Upper lobe of left lung (tissue), 6 donors: ENCODE measurements at regions not wholly inside any gene's neighbourhood (a gene's known extent, or its start where the extent isn't known, plus 50 kb on each side); places are given as distances from the start of the nearest gene placed in this dataset.

Experiments
- ATAC-seq, 2 donors: fragments of 200-7000 bp; cut with Tn5 transposase; one replicate each; pipeline ENCODE4 v1.9.1; 2022; ENCODE audit warnings: mild to moderate bottlenecking in 2 of 2, moderate library complexity in 2 of 2; ENCODE audit not compliant: low FRiP score in 2 of 2
- DNase-seq, 2 donors: peaks; one replicate each; pipeline ENCODE4 v3.0.0-alpha.2; 2019 to 2020
- H3K27ac ChIP-seq, 4 donors: fragments of 200-600 bp; sonication (generic); one replicate each; pipeline ENCODE4 v1.5.1; 2016 to 2019
- H3K27me3 ChIP-seq, 4 donors: fragments of 200-600 bp; sonication (generic); one replicate each; pipeline ENCODE4 v1.5.1; 2017 to 2019
- H3K36me3 ChIP-seq, 4 donors: fragments of 200-600 bp; sonication (generic); one replicate each; pipeline ENCODE4 v1.5.1; 2016 to 2019
- H3K4me1 ChIP-seq, 4 donors: fragments of 200-600 bp; sonication (generic); one replicate each; pipeline ENCODE4 v1.5.1; 2018 to 2019
- H3K4me3 ChIP-seq, 4 donors: fragments of 200-600 bp; sonication (generic); one replicate each; pipeline ENCODE4 v1.5.1; 2017 to 2019; ENCODE audit warnings: mild to moderate bottlenecking in 2 of 4, moderate library complexity in 1 of 4
- H3K9me3 ChIP-seq, 4 donors: fragments of 200-600 bp; sonication (generic); one replicate each; pipeline ENCODE4 v1.5.1; 2018 to 2019
- CTCF ChIP-seq, 6 experiments: fragments of 450-650 bp in 4 of 6; fragments of 200-600 bp in 2 of 6; sonication (generic) in 2 of 6; IDR thresholded peaks; one replicate each; pipeline ENCODE4 v1.5.1; 2016 to 2019; ENCODE audit warnings: antibody characterized with exemption in 6 of 6
- EP300 ChIP-seq, 4 donors: sonication (generic); formaldehyde crosslinking; IDR thresholded peaks; one replicate each; pipeline ENCODE4 v1.5.1; 2017; ENCODE audit warnings: antibody characterized with exemption in 4 of 4, control low read depth in 2 of 4
- POLR2A ChIP-seq, 4 donors: fragments of 450-650 bp; IDR thresholded peaks; one replicate each; pipeline ENCODE4 v1.5.1; 2016 to 2017; ENCODE audit warnings: antibody characterized with exemption in 4 of 4, mild to moderate bottlenecking in 2 of 4
- POLR2AphosphoS5 ChIP-seq, 2 donors: sonication (generic); formaldehyde crosslinking; IDR thresholded peaks; one replicate each; pipeline ENCODE4 v1.5.1; 2017; ENCODE audit warnings: antibody characterized with exemption in 2 of 2
- WGBS, 2 donors: methylation state at CpG; one replicate each; pipeline ENCODE4 v1.1.5; 2017 to 2018; 5-methylcytosine and 5-hydroxymethylcytosine counted together
- donor health status: DM: no; HTN: no; CAD: no; lungs with moderate emphysema.
- donor health status: DM: no; HTN: yes; CAD: no; lungs with severe emphysema.

- Histone ChIP-seq H3K27me3 (no peaks in the 10 kb centered on the region), H3K4me1 (no peaks in the 10 kb centered on the region), H3K9me3 (peaks cover 3 to 20% (median 18%) of the 10 kb centered on the region in 4 donors), H3K27ac (no peak overlapping the region), H3K36me3 (no peaks in the 10 kb centered on the region), H3K4me3 (no peak overlapping the region)
- no peak for TF ChIP-seq POLR2AphosphoS5 (IDR thresholded peaks at IDR 0.05)
- TF ChIP-seq EP300 (IDR thresholded peaks at IDR 0.05), result no peak
- no peak for TF ChIP-seq CTCF (IDR thresholded peaks at IDR 0.05)
- no peak for TF ChIP-seq POLR2A (IDR thresholded peaks at IDR 0.05)
- ATAC-seq (no peak), DNase-seq (peak in 1 of 2 donors; percentile 42)
- WGBS, 2 donors, result 84 to 94% methylated on average over 1 of the region's 1 CpG
Observed at GRCh38 chr7:92976931-92977330, 140.6 kb upstream of the CDK6 start.

- H3K9me3 ChIP-seq, result peaks cover 3 to 20% (median 13%) of the 10 kb centered on the region in 4 donors
- TF ChIP-seq POLR2AphosphoS5 (IDR thresholded peaks at IDR 0.05) (no peak), POLR2A (IDR thresholded peaks at IDR 0.05) (no peak), CTCF (IDR thresholded peaks at IDR 0.05) (no peak), EP300 (IDR thresholded peaks at IDR 0.05) (no peak)
- 64 to 69% methylated on average over 2 of the region's 2 CpGs for WGBS, 2 donors
- no peaks in the 10 kb centered on the region for H3K27me3 ChIP-seq
- ATAC-seq (peak in 1 of 2 donors; percentile 78), DNase-seq (no peak)
- no peaks in the 10 kb centered on the region for H3K36me3 ChIP-seq
- H3K27ac ChIP-seq, result no peak overlapping the region
- H3K4me3 ChIP-seq, result no peak overlapping the region
- H3K4me1 ChIP-seq, result no peaks in the 10 kb centered on the region
Observed at GRCh38 chr7:92973974-92974373, 137.6 kb upstream of the CDK6 start.

- DNase-seq, result no peak
- Histone ChIP-seq H3K27me3 (no peaks in the 10 kb centered on the region), H3K36me3 (no peaks in the 10 kb centered on the region), H3K27ac (no peak overlapping the region), H3K9me3 (peaks cover 3 to 20% (median 13%) of the 10 kb centered on the region in 4 donors), H3K4me1 (no peaks in the 10 kb centered on the region), H3K4me3 (no peak overlapping the region)
- TF ChIP-seq POLR2AphosphoS5 (IDR thresholded peaks at IDR 0.05), result no peak
- no peak for TF ChIP-seq POLR2A (IDR thresholded peaks at IDR 0.05)
- TF ChIP-seq EP300 (IDR thresholded peaks at IDR 0.05), result no peak
- no peak for TF ChIP-seq CTCF (IDR thresholded peaks at IDR 0.05)
- peak in 1 of 2 donors; percentile 64 for ATAC-seq
Observed at GRCh38 chr7:92973293-92973731, 136.9 kb upstream of the CDK6 start.

- ATAC-seq (no peak), DNase-seq (no peak)
- H3K36me3 ChIP-seq, result no peaks in the 10 kb centered on the region
- peaks cover 0 to 14% (median 8%) of the 10 kb centered on the region in 4 donors for H3K9me3 ChIP-seq
- WGBS, 2 donors, result 82 to 89% methylated on average over 3 of the region's 3 CpGs
- TF ChIP-seq POLR2AphosphoS5 (IDR thresholded peaks at IDR 0.05) (no peak), CTCF (IDR thresholded peaks at IDR 0.05) (no peak), POLR2A (IDR thresholded peaks at IDR 0.05) (no peak)
- H3K27ac ChIP-seq, result no peak overlapping the region
- H3K4me1 ChIP-seq, result no peaks in the 10 kb centered on the region
- no peak overlapping the region for H3K4me3 ChIP-seq
- H3K27me3 ChIP-seq, result no peaks in the 10 kb centered on the region
Observed at GRCh38 chr7:92972441-92972840, 136.1 kb upstream of the CDK6 start.

- Histone ChIP-seq H3K4me3 (no peak overlapping the region), H3K36me3 (no peaks in the 10 kb centered on the region), H3K27me3 (no peaks in the 10 kb centered on the region), H3K9me3 (no peaks in the 10 kb centered on the region), H3K27ac (no peak overlapping the region), H3K4me1 (no peaks in the 10 kb centered on the region)
- WGBS, 2 donors, result 78 to 84% methylated on average over 3 of the region's 3 CpGs
- TF ChIP-seq CTCF (IDR thresholded peaks at IDR 0.05), result no peak
- TF ChIP-seq EP300 (IDR thresholded peaks at IDR 0.05), result no peak
- no peak for TF ChIP-seq POLR2A (IDR thresholded peaks at IDR 0.05)
- TF ChIP-seq POLR2AphosphoS5 (IDR thresholded peaks at IDR 0.05), result no peak
- DNase-seq (no peak), ATAC-seq (no peak)
Observed at GRCh38 chr7:92969061-92969460, 132.7 kb upstream of the CDK6 start.
